Endodermal cell (in vitro differentiated cells): ENCODE measurements at regions not wholly inside any gene's neighbourhood (a gene's known extent, or its start where the extent isn't known, plus 50 kb on each side); places are given as distances from the start of the nearest gene placed in this dataset.

ENCODE experiments used
- DNase-seq: peaks from one replicate; pipeline ENCODE4 v3.0.0-alpha.2; 2017
- H3K27ac ChIP-seq: 2 replicates; pipeline ENCODE4 v1.5.1; 2013; ENCODE audit warnings: mild to moderate bottlenecking, low read depth, low read length, moderate library complexity
- H3K27me3 ChIP-seq: 2 replicates; pipeline ENCODE4 v1.6.1; 2013; ENCODE audit warnings: mild to moderate bottlenecking, low read length, moderate library complexity; ENCODE audit not compliant: insufficient read depth, control insufficient read depth, poor library complexity, severe bottlenecking
- H3K36me3 ChIP-seq: 2 replicates; pipeline ENCODE4 v1.7.0; 2013; ENCODE audit warnings: mild to moderate bottlenecking, low read length, moderate library complexity; ENCODE audit not compliant: control insufficient read depth, insufficient read depth
- H3K4me1 ChIP-seq: one replicate; pipeline ENCODE4 v1.7.0; 2013; ENCODE audit warnings: low read length; ENCODE audit not compliant: control insufficient read depth, insufficient read depth
- H3K4me3 ChIP-seq: 2 replicates; pipeline ENCODE4 v1.5.1; 2013; ENCODE audit warnings: mild to moderate bottlenecking, low read length, moderate library complexity
- H3K9ac ChIP-seq: 2 replicates; pipeline ENCODE4 v1.6.1; 2013; ENCODE audit warnings: mild to moderate bottlenecking, low read length, moderate library complexity; ENCODE audit not compliant: poor library complexity, severe bottlenecking; ENCODE audit errors: extremely low read depth
- H3K9me3 ChIP-seq: 2 replicates; pipeline ENCODE4 v1.6.1; 2013; ENCODE audit warnings: mild to moderate bottlenecking, low read length, moderate library complexity; ENCODE audit not compliant: control insufficient read depth
- H3K27ac Mint-ChIP-seq: 2 replicates; pipeline ENCODE4 v1.8.0; 2020; ENCODE audit warnings: mixed read lengths
- H3K27me3 Mint-ChIP-seq: 2 replicates; pipeline ENCODE4 v1.8.0; 2021; ENCODE audit warnings: mild to moderate bottlenecking, mixed read lengths; ENCODE audit not compliant: insufficient read depth
- H3K36me3 Mint-ChIP-seq: 2 replicates; pipeline ENCODE4 v1.8.0; 2020; ENCODE audit warnings: low read depth, mixed read lengths
- H3K4me1 Mint-ChIP-seq: 2 replicates; pipeline ENCODE4 v1.8.0; 2020; ENCODE audit warnings: mixed read lengths
- H3K4me3 Mint-ChIP-seq: 2 replicates; pipeline ENCODE4 v1.8.0; 2020; ENCODE audit warnings: mild to moderate bottlenecking, moderate library complexity, mixed read lengths
- H3K9me3 Mint-ChIP-seq: 2 replicates; pipeline ENCODE4 v1.8.0; 2020; ENCODE audit warnings: mild to moderate bottlenecking, mixed read lengths
- CTCF ChIP-seq: fragments of 200-600 bp; sonication (generic); conservative IDR thresholded peaks from 2 replicates; pipeline ENCODE4 v1.5.0; 2021; ENCODE audit warnings: antibody characterized with exemption, mild to moderate bottlenecking
- WGBS, 2 experiments: methylation state at CpG; one replicate each; pipeline versions ENCODE4 v1.1.5 to v1.1.7; 2013; ENCODE audit warnings: missing lambda C conversion rate in 2 of 2, mixed read lengths in 1 of 2; ENCODE audit not compliant: insufficient coverage in 1 of 2, insufficient read length in 1 of 2; 5-methylcytosine and 5-hydroxymethylcytosine counted together

DNA sequence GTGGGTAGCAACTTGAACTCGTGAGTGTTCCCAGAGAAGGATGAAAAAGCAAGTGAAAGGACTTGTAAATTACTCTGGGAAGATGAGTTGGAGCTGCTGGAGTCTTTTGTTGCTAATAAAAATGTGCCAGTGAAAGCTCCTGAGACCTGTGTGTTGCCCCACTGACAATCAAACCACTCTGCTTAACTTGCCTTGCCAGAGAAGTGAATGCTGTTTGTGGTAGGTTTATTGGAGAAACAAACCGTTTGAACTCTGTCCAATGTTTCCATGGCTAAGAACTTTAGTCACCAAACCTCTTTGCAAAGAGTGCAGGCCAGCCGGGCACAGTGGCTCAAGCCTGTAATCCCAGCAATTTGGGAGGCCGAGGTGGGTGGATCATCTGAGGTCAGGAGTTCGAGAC, 586.9 kb downstream of the PCDH7 start:
- no peaks in the 10 kb centered on the region for H3K9me3 ChIP-seq
- no peaks in the 10 kb centered on the region for H3K36me3 ChIP-seq
- H3K9ac ChIP-seq: no peak overlapping the region
- no peak for TF ChIP-seq CTCF
- H3K9me3 Mint-ChIP-seq: no peaks in the 10 kb centered on the region
- H3K27me3 ChIP-seq: no peaks in the 10 kb centered on the region
- H3K4me3 ChIP-seq: no peak overlapping the region
- no peak for DNase-seq
- H3K27ac Mint-ChIP-seq: no peak overlapping the region
- no peaks in the 10 kb centered on the region for H3K36me3 Mint-ChIP-seq
- no peaks in the 10 kb centered on the region for H3K4me1 ChIP-seq
- H3K4me1 Mint-ChIP-seq: no peaks in the 10 kb centered on the region
- no peak overlapping the region for H3K27ac ChIP-seq
- no peaks in the 10 kb centered on the region for H3K27me3 Mint-ChIP-seq
- WGBS, 2 experiments: 83 to 93% methylated on average over 1 to 4 of the region's 5 CpGs
- H3K4me3 Mint-ChIP-seq: no peak overlapping the region

DNA sequence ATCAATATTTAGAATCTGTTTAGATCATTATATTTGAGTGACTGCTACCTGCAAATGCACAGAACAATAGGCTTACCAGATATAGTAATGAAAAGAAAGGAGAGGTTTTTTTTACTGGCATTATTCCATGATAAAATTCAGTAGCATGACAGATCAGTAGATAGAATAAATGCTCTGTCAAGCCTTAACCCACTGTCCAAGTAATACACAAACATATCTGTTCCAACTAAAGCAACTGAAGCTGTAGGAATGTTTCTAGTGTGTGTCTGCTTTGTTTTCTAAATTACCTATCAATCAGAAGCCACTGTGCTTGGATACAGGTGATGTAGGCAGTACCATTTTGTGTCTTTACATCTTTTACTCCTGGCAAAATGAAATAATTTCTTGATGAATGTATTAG, 604.6 kb downstream of the PCDH7 start:
- no peak overlapping the region for H3K9ac ChIP-seq
- no peak overlapping the region for H3K27ac ChIP-seq
- no peak for DNase-seq
- Mint-ChIP-seq H3K27me3 (no peaks in the 10 kb centered on the region), H3K4me1 (peaks cover 4% of the 10 kb centered on the region), H3K4me3 (no peak overlapping the region), H3K27ac (no peak overlapping the region), H3K36me3 (no peaks in the 10 kb centered on the region), H3K9me3 (no peaks in the 10 kb centered on the region)
- H3K27me3 ChIP-seq: no peaks in the 10 kb centered on the region
- H3K9me3 ChIP-seq: peaks cover 2% of the 10 kb centered on the region
- H3K4me1 ChIP-seq: no peaks in the 10 kb centered on the region
- H3K4me3 ChIP-seq: no peak overlapping the region
- H3K36me3 ChIP-seq: no peaks in the 10 kb centered on the region
- TF ChIP-seq CTCF: no peak

GRCh38 chr4:31325300-31325699, 605.1 kb downstream of the PCDH7 start:
- Histone ChIP-seq H3K27ac (no peak overlapping the region), H3K36me3 (no peaks in the 10 kb centered on the region), H3K9me3 (peaks cover 5% of the 10 kb centered on the region), H3K4me3 (no peak overlapping the region), H3K27me3 (no peaks in the 10 kb centered on the region), H3K9ac (no peak overlapping the region), H3K4me1 (no peaks in the 10 kb centered on the region)
- Mint-ChIP-seq H3K9me3 (peaks cover 2% of the 10 kb centered on the region), H3K4me3 (no peak overlapping the region), H3K27me3 (no peaks in the 10 kb centered on the region), H3K36me3 (no peaks in the 10 kb centered on the region), H3K4me1 (peaks cover 4% of the 10 kb centered on the region), H3K27ac (no peak overlapping the region)
- no peak for TF ChIP-seq CTCF
- no peak for DNase-seq
- 80 to 86% methylated on average over 1 of the region's 1 CpG for WGBS, 2 experiments
